Activated CD8-positive, alpha-beta memory T cell treated with anti-CD3 and anti-CD28 coated beads, Interleukin-2, amount 50 U/mL, for 24 hours (primary cell): ENCODE measurements at regions not wholly inside any gene's neighbourhood (a gene's known extent, or its start where the extent isn't known, plus 50 kb on each side); places are given as distances from the start of the nearest gene placed in this dataset.
"Not testable (repeated sequence)": the region's sequence is repeated elsewhere in the genome, so short reads cannot be mapped to it uniquely, and the experiment has no call there.

Experiments
- DNase-seq: peaks from one replicate; pipeline ENCODE4 v3.0.0-alpha.2; 2020; ENCODE audit errors: extremely low read depth

DNA sequence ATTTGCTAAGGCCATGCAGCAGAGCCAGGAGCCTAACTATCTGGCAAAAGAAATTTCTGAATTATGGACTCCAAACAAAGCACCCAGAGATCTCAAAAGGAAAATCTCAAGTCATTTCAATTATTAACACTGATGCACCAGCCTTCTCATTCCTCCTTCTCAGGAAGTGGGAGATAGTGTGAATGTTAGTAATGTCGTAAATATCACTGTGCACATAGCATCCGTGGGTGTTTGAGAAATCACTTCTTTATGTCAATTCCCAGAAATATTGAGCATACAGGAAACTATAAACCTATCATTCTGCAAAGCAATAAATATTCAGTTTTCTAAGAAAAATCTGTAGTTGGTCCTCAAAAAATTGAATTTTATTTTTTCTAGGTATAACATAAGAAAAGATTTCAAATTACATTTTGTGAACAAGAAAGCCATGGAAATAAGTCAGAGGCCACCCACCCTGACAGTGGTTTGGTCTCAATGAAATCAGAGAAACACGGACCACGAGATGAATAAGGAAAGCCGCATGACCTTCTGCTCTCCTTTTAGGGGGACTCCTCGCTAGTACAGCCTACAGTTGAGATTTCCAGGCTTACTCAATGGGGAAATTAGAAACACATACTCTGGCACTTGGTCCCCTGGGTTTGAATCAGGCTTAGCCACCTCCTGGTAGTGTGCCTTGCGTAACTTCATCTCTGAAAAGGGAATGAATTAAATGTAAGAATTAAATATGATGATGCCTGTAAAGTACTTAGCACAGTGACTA, 120.6 kb downstream of the DIRAS2 start:
- no peak for DNase-seq

DNA sequence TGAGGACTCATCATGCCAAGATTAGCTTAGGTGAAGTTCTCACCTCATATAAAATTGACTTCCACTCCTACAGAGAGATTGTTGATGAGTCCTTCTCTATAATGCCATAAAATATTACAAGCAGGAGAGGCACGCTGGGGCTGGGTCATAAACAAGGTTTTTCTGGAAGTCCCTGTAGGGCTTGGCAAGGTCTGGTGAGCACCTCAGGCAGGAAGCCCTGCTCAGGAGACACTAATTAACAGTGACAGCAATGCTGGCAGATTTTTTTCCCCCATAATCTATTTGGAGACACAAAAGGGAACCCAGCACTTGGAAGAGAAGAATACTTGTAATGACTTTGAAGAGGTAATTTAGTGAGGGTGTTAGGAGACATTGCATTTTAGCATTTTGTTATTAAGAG, 118.7 kb downstream of the DIRAS2 start:
- DNase-seq: no peak

DNA sequence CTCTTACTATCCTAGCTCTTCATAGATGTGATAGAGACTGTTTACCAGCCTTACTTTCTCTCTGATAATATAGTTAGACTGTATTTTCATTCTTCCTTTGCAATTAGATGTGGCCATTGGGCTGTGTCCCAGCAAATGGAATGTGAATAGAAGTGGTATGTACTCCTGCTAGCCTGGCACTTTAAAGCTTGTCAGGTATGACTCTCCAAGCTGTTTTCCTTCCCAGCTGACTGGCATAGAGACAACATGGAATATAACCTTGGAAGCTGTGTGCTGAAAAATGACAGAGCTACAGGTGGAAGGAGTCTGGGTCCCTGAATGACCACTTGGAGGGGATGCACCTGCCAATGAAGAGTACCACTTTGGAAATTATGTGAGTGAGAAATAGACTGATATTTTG, 116.2 kb downstream of the DIRAS2 start:
- no peak for DNase-seq

DNA sequence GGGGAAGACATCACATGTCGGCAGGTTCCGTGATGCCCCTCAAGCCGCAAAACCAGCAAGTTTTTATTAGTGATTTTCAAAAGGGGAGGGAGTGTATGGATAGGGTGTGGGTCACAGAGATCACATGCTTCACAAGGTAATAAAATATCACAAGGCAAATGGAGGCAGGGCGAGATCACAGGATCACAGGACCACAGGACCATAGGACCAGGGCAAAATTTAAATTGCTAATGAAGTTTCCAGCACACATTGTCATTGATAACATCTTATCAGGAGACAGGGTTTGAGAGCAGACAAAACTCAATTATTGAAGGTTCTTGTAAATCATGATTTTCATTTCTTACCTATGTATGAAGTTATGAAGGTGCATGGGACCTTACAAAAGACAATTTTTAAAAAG, 106.5 kb downstream of the DIRAS2 start:
- not testable (repeated sequence) for DNase-seq

DNA sequence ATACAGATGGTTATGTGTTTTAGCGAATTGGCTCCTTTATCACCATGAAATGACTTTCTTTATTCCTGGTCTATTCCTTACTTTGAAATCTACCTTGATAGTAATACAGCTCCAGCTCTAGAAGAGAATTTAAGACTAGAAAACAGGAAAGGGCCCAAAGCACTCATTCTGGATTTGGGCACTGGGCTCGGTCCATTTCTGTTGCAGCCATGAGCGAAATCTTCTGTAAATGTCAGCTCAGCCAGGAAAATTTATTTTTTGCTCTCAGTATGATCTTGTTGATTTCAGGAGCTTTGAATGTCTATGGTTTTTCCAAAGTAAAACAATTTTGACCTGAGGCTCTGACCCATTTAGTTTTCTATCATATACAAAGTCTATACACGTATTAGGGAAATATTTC, 104.1 kb downstream of the DIRAS2 start:
- DNase-seq: no peak

DNA sequence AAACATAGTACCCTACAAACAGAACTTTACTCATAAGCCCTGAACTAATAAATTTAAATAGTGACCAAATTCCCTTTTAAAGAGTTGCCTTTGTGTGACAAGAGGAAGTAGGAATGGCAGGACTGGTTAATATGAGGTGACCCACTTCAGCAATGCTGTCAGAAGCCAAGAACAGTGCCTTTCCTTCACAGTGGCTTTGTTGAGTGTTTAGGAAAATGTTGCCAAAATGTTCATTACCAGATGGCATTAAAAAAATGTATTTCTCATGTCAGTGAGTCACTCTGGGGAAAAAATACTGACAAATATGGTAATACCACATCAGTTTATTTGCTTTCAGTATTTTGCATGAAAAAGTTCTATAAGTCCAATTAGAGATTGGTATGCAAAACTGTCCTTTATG, 103.3 kb downstream of the DIRAS2 start:
- no peak for DNase-seq

DNA sequence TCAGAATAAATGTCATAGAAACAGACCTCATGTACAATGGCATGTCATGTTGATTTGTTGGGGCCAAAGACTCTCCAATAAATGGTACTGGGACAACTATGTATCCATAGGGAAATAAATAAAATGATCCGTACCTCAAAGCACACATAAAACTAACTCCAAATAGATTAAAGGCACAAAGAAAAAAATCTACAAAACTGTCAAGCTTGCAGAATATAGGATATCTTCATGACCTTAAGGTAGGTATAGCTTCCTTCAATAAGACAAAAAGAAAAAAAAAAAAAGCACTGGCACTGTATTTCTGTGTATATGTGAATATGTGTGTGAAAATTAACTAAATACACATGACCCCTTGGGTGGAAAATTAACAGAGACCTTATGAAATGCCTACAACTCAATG, 101.9 kb downstream of the DIRAS2 start:
- no peak for DNase-seq

DNA sequence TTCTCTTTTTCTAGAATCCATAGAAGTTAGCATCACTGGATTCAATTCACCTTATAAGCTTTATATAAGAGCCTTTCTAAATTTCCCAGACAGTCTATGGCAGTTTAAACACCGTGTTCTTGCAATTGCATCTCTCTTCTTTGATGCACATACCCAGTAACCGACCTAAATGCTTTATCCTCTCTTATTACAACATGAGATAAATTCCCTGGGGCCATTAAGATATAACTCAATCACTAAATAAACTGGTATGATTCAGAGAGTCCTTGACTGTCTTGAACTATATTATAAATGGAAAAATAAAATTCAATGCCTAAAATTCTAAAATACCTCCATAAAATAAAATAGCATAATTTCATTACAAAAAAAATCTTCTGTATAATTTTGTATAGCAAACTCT, 98.1 kb downstream of the DIRAS2 start:
- DNase-seq: no peak

DNA sequence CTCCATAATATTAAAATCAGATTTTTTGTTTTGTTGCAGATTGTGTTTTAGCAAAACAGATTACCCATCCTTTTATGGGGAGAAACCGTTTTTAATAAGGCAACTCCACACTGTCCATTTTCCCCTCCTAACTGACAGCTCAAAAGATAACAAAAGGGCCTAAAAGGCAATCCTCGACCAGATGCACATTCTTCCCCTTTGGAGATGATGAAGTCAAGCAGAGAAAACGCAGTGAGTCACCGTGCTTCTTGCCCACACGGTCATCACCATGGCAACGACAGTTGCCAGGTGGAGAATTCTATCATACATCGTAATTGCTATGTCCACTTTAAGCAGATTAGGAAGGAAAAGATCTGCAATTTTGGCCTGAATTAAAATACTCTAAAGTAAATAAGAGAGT, 96.4 kb downstream of the DIRAS2 start:
- no peak for DNase-seq

DNA sequence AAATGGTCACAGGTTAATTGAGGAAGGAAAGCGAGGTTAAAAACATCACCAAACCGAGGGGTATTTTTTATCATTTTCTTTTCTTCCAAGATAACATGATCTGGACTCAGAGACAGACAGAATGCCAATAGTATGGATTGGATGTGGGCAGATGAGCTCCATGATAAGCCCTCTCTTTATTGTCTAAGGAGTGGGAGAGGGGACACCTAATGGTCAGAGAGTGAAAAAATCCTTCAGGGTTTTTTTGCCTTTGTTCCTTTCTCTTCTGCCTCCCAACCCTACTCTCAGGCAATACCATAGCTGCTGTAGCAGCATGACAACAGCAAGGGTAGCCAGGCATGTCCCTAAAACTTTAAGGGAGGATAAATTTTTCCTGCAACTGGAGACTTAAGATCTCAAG, 94.7 kb downstream of the DIRAS2 start:
- no peak for DNase-seq

DNA sequence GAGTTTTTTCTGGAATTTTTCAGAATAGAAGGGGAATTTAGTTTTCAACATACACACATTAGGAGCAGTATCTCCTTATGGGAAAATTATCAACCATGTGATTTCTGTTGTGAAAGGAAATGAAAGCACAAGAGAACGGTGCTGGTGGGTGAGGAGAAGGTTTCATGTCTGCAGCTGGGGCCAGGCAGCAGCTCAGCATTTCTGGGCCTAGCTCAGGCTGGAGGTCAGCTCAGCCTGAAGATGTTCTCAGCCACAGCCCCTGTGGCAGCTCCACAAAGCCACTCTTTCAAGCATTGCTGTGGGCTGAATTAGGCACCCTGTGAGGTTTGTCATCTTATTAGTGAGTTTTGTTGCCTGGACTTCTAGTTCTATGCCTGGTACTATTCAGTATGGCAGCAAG, 90.3 kb downstream of the DIRAS2 start:
- no peak for DNase-seq

DNA sequence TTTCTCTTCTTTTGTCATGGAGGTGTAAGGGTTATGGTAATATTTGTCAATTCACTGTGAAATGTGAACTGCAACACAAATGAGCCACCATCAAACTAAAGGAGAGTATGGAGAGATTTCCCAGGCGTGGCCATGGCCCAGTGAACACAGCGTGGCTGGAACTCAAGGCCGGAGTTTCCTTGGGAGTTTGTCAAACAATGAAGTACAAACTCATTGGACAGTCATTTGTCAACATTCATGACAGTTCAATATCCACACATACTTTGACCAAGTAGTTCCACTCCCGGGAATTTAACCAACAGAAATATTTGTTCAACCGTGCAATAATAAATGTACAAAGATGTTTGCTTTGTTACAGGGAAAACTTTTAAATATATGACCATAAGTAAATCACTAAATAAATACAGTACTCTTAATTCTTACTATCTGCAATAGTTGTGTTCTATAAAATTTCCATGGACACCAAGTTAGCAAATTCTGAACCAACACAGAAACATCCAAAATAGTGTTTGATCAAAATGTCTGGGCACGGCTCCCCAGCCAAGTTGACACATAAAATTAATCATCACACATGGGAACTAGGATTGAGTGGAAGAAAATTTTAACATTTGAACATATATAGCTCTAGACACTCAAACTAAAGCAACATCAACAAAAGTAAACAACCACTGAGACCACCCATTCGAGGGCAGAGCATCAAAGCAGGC, 87.1 kb downstream of the DIRAS2 start:
- no peak for DNase-seq

DNA sequence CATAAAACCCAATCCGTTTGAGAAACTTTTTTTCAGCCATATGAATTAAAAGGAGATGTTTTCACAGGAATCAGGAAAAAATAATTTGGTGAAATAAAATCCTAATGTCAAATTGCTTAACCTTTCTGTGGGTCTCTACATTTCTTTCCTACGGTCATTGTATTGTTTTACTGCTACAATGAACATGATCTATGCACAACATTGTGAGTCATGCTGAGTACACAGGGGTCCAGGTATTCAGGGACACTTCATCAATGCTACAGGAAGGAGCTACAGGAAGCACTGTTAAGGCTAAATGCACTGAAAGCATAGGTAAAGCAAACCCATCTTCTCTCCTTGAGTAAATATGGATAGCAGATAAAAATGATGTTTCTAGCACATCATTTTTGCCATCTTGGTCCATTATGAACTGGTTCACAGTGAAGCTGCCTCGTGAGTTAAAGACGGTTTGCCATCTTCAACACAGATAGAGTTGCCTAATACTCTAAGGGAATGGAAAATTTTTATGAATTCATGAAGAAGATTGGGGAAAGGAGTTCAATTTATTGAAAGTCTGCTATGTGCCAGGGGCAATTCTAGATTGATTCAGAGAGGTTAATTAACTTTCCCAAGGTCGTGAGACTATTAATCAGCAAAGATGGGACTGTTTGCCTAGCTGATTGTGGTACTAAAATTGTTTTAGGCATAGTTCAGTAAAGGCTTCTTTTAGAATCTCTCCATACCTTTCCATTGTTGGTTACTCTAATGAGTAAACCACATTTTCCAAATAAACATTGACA, 85.5 kb downstream of the DIRAS2 start:
- no peak for DNase-seq

DNA sequence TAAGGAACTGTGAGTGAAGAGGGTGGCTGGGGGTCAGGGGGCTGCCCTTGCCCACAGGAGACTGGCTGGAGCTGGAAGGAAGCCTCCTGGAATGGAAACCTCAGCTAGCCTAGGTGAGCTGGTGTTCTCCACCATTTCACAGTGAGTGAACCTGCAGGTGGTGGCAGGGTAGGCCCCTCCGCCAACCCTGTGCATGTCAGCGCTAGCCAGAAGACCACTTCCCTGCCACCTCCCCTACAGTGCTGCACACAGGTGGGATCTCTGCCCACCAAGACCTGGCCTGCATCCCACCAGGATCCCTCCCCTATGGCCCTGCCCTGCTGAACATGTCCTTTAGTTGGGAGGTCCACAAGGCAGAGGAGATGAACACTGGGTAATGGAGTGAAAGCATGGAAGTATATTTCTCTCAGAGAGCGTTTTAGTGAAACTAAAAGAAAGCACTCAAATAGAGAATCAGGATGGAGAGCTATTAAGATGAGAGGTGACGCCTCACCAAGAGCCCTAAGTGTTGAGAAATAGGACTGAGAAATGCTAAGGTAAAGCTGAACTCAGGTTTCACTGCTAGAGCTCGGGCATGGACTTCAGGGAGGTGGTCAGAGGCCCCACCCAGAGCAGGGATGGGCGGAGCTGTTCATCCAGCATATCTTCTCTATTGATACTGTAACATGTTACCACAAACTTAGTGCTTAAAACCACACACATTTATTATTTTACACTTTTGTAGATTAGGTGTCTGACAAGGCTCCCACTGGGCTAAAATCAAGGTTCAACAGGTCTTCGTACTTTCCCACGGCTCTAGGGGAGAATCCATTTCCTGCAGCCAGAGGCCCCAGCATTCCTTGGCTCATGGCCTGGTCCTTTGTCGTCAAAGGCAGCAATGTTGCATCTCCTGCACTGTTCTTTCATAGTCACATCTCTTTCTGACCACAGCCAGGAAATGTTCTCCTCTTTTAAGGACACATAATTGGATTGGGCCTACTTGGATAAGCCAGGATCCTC, 83.2 kb downstream of the DIRAS2 start:
- DNase-seq: no peak
